ENCODE measurements at regions not wholly inside any gene's neighbourhood (a gene's known extent, or its start where the extent isn't known, plus 50 kb on each side); places are given as distances from the start of the nearest gene placed in this dataset.

GRCh38 chr19:31981545-31981944, 363.9 kb upstream of the ZNF507 start:
- TF ChIP-seq, protein P1, sequence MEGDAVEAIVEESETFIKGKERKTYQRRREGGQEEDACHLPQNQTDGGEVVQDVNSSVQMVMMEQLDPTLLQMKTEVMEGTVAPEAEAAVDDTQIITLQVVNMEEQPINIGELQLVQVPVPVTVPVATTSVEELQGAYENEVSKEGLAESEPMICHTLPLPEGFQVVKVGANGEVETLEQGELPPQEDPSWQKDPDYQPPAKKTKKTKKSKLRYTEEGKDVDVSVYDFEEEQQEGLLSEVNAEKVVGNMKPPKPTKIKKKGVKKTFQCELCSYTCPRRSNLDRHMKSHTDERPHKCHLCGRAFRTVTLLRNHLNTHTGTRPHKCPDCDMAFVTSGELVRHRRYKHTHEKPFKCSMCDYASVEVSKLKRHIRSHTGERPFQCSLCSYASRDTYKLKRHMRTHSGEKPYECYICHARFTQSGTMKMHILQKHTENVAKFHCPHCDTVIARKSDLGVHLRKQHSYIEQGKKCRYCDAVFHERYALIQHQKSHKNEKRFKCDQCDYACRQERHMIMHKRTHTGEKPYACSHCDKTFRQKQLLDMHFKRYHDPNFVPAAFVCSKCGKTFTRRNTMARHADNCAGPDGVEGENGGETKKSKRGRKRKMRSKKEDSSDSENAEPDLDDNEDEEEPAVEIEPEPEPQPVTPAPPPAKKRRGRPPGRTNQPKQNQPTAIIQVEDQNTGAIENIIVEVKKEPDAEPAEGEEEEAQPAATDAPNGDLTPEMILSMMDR (IDR thresholded peaks at IDR 0.05; ENCODE audit: low read depth, low read length, poor library complexity, severe bottlenecking), result no peak
- TF ChIP-seq EZH2phosphoT487 (IDR thresholded peaks at IDR 0.05; ENCODE audit: borderline replicate concordance, low read length), result no peak
